Activated naive CD4-positive, alpha-beta T cell treated with Interleukin-2 at 50 U/mL for 16 hours (primary cell): ENCODE measurements at regions not wholly inside any gene's neighbourhood (a gene's known extent, or its start where the extent isn't known, plus 50 kb on each side); places are given as distances from the start of the nearest gene placed in this dataset.
"Not testable (repeated sequence)": the region's sequence is repeated elsewhere in the genome, so short reads cannot be mapped to it uniquely, and the experiment has no call there.

Source experiments
- DNase-seq: peaks from one replicate; pipeline ENCODE4 v3.0.0-alpha.2; 2020

GRCh38 chr12:68481181-68481941 lies 129.3 kb upstream of the RAP1B start:
- DNase-seq: peak; percentile 5

DNA sequence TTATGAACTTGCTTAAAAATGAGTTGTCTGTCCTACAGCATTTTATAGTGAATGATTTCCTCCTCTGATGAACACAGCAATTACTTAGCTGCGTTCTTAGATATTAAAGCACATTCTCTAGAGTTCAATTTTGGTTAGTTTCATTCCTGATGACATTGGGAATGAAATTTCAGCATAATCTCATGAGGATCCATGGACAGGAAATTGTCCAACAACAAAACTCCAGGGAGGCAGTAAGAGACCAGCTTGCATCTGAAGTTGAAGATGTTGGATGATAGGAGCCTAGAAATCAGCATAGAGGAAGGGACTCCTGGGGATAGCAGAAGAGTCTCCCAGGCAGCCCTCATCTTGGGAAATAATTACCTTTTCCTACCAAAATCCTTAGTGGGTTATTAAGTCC lies 128.7 kb upstream of the RAP1B start:
- no peak for DNase-seq

GRCh38 chr12:68482660-68483059 lies 128.0 kb upstream of the RAP1B start:
- peak; percentile 13 for DNase-seq

DNA sequence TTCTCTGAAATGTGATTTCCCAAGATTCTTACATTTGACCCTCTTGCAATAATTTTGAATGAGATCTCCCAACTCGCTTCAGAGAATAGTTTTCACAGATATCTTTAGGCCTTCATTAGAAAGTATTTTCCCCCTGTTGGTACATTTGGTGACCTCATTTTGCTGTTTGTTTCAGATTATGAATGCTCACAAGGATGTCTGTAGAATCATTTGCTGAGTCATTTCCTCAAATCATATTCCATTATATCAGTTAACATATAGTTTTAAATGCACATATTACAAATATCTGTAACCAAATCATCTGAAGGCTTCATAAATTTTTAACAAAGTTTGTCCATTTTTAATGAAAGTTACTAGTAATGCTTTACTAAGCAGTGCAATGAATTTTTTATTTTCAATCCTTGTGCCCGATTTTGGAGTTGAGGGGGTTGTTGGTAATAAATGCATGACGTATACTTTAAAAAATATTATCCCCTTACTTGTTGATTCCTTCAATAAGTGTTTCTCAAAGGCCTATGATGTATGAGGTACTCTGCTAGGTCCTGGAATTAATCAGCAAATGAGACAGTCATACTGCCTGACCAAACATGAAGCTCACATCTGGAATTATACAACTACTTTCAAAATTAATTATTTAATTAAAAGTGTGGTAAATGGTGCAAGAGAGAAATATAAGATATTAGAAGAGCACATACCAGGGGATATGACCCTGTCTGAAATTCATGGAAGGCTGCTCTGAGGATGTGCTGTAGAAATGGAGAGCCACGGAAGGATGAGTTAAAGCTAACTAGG lies 126.9 kb upstream of the RAP1B start:
- DNase-seq: no peak

DNA sequence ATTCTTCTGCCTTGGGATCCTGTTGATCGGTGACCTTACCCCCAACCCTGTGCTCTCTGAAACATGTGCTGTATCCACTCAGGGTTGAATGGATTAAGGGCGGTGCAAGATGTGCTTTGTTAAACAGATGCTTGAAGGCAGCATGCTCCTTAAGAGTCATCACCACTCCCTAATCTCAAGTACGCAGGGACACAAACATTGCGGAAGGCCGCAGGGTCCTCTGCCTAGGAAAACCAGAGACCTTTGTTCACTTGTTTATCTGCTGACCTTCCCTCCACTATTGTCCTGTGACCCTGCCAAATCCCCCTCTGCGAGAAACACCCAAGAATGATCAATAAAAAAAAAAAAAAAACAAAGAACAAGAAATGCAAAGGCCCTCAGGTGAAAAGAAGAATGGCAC lies 126.1 kb upstream of the RAP1B start:
- not testable (repeated sequence) for DNase-seq

DNA sequence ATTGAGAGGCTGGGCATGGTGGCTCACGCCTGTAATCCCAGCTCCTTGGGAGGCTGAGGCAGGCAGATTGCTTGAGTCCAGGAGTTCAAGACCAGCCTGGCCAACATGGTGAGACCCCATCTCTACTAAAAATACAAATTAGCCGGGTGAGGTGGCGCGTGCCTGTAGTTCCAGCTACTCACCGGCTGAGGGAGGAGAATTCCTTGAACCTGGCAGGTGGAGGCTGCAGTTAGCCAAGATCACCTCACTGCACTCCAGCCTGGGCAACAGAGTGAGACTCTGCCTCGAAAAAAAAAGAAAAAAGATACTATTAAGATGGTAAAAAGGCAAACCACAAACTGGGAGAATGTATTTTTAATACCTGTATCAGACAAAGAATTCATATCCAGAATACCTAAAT lies 124.2 kb upstream of the RAP1B start:
- not testable (repeated sequence) for DNase-seq

DNA sequence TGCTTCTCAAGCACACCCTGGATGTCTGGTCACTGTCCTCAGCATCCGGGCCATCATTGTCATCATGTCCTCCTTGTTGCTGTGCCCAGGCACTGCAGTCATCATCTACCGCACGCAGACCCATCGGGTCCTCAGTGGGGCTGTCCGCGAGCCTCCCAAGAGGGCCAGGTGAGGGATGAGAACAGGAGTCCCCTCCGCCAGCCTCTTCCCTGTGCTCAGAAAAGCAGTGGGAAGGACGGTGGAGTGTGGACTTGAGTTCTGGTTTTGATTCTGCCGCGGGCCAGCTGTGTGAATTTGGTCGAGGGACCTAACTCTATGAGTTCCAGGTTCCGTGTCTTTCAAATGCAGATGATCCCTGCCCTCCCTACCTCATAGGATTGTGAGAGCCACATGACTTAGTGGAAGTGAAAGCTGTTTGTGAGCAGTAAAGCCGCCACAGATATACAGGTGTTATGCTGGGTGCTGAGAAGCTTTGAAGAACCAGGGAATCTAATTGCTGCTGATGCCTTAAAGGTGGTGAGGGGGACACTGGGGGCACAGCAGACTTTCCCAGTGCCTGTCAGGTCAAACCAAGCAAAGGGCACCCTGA lies 122.9 kb upstream of the RAP1B start:
- no peak for DNase-seq

DNA sequence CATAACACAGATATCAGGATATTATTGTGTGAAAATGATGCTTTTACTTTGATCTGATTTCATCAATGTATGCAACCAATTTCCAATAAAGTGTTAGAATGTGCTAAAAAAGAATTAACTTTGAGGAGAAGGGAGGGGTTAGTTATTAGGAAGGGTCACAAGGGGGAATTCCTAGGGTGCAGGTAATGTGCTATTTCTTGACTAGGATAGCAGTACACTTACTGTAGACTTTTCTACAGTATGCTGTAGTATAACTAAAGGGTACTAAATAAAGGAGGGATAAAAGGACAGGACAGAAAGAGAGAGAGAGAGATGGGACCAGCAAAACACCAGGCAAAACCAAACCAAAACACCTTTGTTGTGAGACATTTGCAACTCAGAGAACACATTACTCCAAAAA lies 121.4 kb upstream of the RAP1B start:
- no peak for DNase-seq

DNA sequence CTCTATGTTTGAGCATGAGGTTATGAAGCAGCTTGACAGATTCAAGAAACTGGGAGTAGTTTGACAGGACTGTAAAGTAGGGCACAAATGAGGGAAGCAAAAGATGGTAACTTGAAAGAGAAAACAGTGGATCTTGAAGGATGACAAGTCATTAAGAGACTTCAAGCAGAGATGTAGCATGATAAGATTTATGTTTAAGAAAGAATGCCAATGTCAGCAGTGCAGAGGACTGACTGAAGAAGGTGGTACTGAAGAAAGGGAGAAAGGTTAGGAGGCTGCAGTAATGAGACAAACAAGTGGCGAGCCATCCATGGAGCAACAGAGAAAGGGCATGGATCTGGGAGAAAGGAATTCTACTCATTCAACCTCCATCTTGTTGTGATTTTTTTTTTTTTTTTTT lies 120.2 kb upstream of the RAP1B start:
- DNase-seq: no peak

DNA sequence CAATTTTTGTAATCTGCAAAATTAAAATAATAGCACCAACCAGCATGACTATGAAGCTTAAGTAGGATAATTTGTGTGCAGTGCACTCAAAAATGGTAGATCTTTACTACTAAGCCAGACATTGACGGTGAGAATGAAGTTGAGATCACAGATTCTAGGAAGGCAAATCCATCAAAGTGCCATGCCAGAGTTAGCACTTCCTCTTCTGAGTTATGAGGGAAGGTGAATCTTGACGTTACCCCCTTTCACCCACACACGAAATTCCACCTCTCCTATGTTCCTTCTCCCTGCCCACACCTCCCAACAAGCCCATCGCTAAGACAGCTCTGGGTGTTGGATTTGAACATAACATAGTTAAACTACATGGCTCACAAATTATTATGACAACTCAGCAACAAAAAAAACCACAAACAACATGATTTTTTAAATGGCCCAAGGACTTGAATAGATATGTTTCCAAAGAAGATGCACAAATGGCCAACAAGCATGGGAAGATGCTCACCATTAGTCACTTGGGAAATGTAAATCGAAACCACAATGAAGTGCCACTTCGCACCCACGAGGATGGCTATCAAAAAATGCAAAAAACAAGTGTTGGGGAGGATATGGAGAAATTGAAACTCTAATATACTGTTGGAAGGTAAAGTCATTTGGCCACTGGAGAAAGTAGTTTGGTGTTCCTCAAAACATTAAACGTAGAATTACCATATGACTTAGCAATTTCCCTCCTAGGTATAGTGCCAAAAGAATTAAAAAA lies 119.3 kb upstream of the RAP1B start:
- DNase-seq: no peak

DNA sequence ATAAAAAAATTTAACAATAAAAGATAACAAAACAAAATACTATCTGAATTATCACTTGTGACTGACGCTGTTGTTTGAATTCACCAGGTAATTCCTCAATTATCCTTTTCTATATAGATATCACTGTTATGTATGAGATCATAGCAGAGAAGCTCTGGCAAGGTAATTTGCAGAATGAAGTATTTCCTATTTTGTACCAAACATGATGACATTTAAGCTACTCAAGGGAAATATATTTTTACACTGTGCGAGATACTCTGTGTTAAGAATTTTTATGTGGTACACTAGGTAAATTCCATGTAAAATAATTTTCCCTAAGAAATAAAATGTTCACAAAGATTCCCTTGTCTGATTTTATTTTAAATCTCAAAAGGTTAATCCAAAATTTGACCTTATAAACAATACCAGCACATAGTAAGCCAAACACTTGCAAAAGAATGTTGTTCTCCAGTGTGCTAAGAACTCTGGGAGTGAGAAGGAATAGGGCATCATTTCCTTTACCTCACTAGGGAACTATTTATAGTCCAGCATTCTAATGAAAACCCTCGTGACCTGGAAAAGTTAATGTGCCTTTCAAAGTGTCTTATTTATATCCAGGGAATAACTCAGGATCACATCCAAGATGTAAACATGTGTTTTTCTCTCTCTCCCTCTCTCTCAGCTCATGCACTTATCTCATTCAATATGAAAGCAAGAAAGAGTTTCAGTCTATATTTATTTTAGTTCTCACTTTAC lies 115.2 kb upstream of the RAP1B start:
- no peak for DNase-seq

GRCh38 chr12:68497107-68497506 lies 113.6 kb upstream of the RAP1B start:
- no peak for DNase-seq

DNA sequence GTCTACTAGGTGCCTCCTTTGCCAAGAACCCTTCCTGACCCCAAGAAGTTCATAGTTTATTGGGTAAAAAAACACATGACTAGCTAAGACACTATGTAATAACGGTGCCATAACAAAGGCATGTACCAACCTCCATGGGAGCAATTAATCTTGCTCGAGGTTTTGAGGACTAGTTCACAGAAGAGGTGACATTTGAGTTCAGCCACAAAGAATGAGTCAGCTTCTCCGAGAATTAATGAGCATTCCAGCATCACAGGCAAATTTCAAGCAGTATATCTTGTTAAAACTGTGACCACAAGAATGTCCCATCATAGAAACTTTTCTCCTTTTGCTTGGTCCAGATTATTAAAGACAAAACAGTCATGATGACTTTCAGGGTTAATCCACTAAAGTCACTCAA lies 113.0 kb upstream of the RAP1B start:
- DNase-seq: peak; percentile 3

DNA sequence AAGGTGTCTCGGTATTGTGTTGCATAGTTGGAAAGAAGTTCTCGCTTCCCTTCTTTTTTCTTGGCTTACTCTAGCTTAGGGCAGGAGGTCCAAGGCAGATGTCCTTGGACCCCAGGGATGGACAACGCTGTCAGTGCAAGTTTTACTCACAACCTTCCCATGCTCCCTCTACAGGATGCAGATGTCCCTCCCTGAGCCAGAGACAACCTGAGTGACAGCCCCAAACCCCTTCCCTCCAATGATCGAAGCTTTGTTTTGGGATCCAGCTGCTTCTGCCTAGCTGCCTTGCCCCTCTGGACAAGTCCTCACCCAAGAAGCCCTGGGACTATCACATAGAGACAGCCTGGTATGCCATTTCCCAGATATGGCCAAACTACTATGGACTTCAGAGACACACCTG lies 112.0 kb upstream of the RAP1B start:
- DNase-seq: no peak

GRCh38 chr12:68499616-68500015 lies 111.1 kb upstream of the RAP1B start:
- no peak for DNase-seq

GRCh38 chr12:68501226-68501625 lies 109.5 kb upstream of the RAP1B start:
- no peak for DNase-seq

- DNase-seq: no peak
Measured at GRCh38 chr12:68505970-68506369, 104.7 kb upstream of the RAP1B start.

- no peak for DNase-seq
Measured at GRCh38 chr12:68506619-68507018, 104.1 kb upstream of the RAP1B start.

GRCh38 chr12:68507657-68508056 lies 103.0 kb upstream of the RAP1B start:
- DNase-seq: no peak

DNA sequence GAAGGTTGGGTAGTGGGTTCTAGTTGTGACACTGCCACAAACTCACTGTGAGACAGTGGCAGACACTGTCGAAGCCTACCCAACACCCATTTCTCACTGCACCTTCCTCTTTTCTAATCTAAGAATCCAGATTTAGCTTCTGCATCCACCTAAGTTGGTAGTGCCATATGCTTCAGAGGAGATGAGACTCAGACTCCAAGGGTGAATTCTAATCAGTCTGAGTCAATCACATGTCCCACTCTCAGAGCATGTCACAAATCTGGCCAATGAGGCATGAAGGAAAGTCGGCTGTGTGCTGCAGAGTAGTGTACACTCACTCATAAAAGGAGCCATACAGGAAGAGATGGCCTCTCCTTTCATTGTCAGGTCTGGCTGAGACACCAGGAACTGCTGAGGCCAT lies 102.1 kb upstream of the RAP1B start:
- DNase-seq: no peak

GRCh38 chr12:68509242-68509641 lies 101.5 kb upstream of the RAP1B start:
- no peak for DNase-seq

GRCh38 chr12:68510397-68510796 lies 100.3 kb upstream of the RAP1B start:
- no peak for DNase-seq
